RWPE1 (cell line): ENCODE measurements at regions not wholly inside any gene's neighbourhood (a gene's known extent, or its start where the extent isn't known, plus 50 kb on each side); places are given as distances from the start of the nearest gene placed in this dataset.

Source experiments
- CTCF ChIA-PET: fragments of 350-600 bp; sonication (Branson Sonifier 250); formaldehyde crosslinking; extraction: SDS; loops from one replicate; lab custom pipeline; 2021; lab: Yijun Ruan, JAX
- POLR2A ChIA-PET: fragments of 400-600 bp; formaldehyde crosslinking; extraction: SDS; loops from one replicate; lab custom pipeline; 2020; ENCODE audit warnings: antibody characterized with exemption; ENCODE audit not compliant: low non-redundant PET; lab: Yijun Ruan, JAX
- DNase-seq: peaks from one replicate; pipeline ENCODE4 v3.0.0; 2012; ENCODE audit warnings: low spot score
- H3K27ac ChIP-seq: fragments of 450-650 bp; 2 replicates; pipeline ENCODE4 v1.5.1; 2017
- CTCF ChIP-seq: fragments of 450-650 bp; conservative IDR thresholded peaks from 2 replicates; pipeline ENCODE4 v1.5.1; 2017; ENCODE audit warnings: low read depth, mild to moderate bottlenecking

- DNase-seq, result no peak
- ChIA-PET CTCF (interaction anchor here (0.6 to 0.7 kb wide), 3 partner anchors 33 to 1807 kb away, joined by 3 read pairs; no protein-coding TSS in a partner anchor), POLR2A (no interaction called here)
- TF ChIP-seq CTCF, result no peak
- H3K27ac ChIP-seq, result no peak overlapping the region
Observed at GRCh38 chr6:163776906-163777686, 362.6 kb downstream of the QKI start.

- DNase-seq, result no peak
- POLR2A ChIA-PET, result no interaction called here
- CTCF ChIA-PET, result interaction anchor here (0.6 to 0.7 kb wide), 2 partner anchors 1109 to 1806 kb away, joined by 3 read pairs; no protein-coding TSS in a partner anchor
- no peak overlapping the region for H3K27ac ChIP-seq
- no peak for TF ChIP-seq CTCF
Observed at GRCh38 chr6:163776196-163776905, 361.8 kb downstream of the QKI start.

- TF ChIP-seq CTCF, result no peak
- DNase-seq, result no peak
- CTCF ChIA-PET, result interaction anchor here (0.5 kb wide), 1 partner anchor 354 kb away, joined by 3 read pairs; no protein-coding TSS in a partner anchor
- H3K27ac ChIP-seq, result no peak overlapping the region
- POLR2A ChIA-PET, result no interaction called here
Observed at GRCh38 chr6:163775313-163775712, 360.8 kb downstream of the QKI start.

- no peak overlapping the region for H3K27ac ChIP-seq
- DNase-seq, result no peak
- ChIA-PET CTCF (no interaction called here), POLR2A (no interaction called here)
- TF ChIP-seq CTCF, result no peak
Observed at GRCh38 chr6:163774485-163774884, 360.0 kb downstream of the QKI start.

- H3K27ac ChIP-seq, result no peak overlapping the region
- TF ChIP-seq CTCF, result no peak
- ChIA-PET CTCF (no interaction called here), POLR2A (no interaction called here)
- DNase-seq, result no peak
Observed at GRCh38 chr6:163773646-163774045, 359.1 kb downstream of the QKI start.

GRCh38 chr6:163772701-163773100, 358.2 kb downstream of the QKI start:
- H3K27ac ChIP-seq, result no peak overlapping the region
- ChIA-PET CTCF (interaction anchor here (0.6 kb wide), 1 partner anchor 819 kb away, joined by 3 read pairs; no protein-coding TSS in a partner anchor), POLR2A (no interaction called here)
- no peak for DNase-seq
- no peak for TF ChIP-seq CTCF
